ENCODE measurements at regions not wholly inside any gene's neighbourhood (a gene's known extent, or its start where the extent isn't known, plus 50 kb on each side); places are given as distances from the start of the nearest gene placed in this dataset.
A peak's percentile ranks its signal among the peaks of the same experiment; 100 is the strongest.

- POLR2A ChIA-PET (ENCODE audit: unreplicated experiment), result no interaction called here
- H3F3A ChIP-seq (ENCODE audit: low read length, unreplicated experiment), result no peaks in the 10 kb centered on the region
- TF ChIP-seq EZH2 (IDR thresholded peaks at IDR 0.05; ENCODE audit: low read length, unreplicated experiment), result no peak
- TF ChIP-seq CTCF (conservative IDR thresholded peaks at IDR 0.05; ENCODE audit: low read depth, low read length), result no peak
- no peak for TF ChIP-seq EZH2phosphoT487 (IDR thresholded peaks at IDR 0.05; ENCODE audit: borderline replicate concordance, low read length)
- no peaks in the 10 kb centered on the region for H3K79me2 ChIP-seq (ENCODE audit: low read length)
- no peaks in the 10 kb centered on the region for H3K9me3 ChIP-seq (ENCODE audit: low read length)
- BruUV-seq (replicated peaks), result no TSS peak
- CTCF ChIA-PET, result no interaction called here
- H3K9ac ChIP-seq (ENCODE audit: low read length), result no peak overlapping the region
- no peaks in the 10 kb centered on the region for H3K36me3 ChIP-seq (ENCODE audit: low read depth, low read length)
- no peak overlapping the region for H3K4me2 ChIP-seq (ENCODE audit: low read length)
- H4K20me1 ChIP-seq (ENCODE audit: low read length), result no peaks in the 10 kb centered on the region
- DNase-seq, result no peak
- intact Hi-C loops (cut with micrococcal nuclease), result no loop called here
- ATAC-seq, result no peak
- H3K4me1 ChIP-seq (ENCODE audit: insufficient read depth, low read length), result no peaks in the 10 kb centered on the region
- H3K4me3 ChIP-seq (ENCODE audit: low read length), result no peak overlapping the region
- no peak overlapping the region for H3K27ac ChIP-seq (ENCODE audit: low read length)
- no peak overlapping the region for H2AFZ ChIP-seq (ENCODE audit: low read length)
- H3K27me3 ChIP-seq (ENCODE audit: low read length), result no peaks in the 10 kb centered on the region
- H3K9me2 ChIP-seq (replicated peaks; ENCODE audit: low read length), result no peaks in the 10 kb centered on the region
Measured at GRCh38 chr10:128855618-128856428, 611.2 kb upstream of the MGMT start.

GRCh38 chr10:128859738-128860386 lies 607.2 kb upstream of the MGMT start:
- H3K4me1 ChIP-seq (ENCODE audit: insufficient read depth, low read length), result no peaks in the 10 kb centered on the region
- no peaks in the 10 kb centered on the region for H3K36me3 ChIP-seq (ENCODE audit: low read depth, low read length)
- no peak for ATAC-seq
- intact Hi-C loops (cut with micrococcal nuclease), result no loop called here
- no peak overlapping the region for H3K4me3 ChIP-seq (ENCODE audit: low read length)
- no peaks in the 10 kb centered on the region for H3K27me3 ChIP-seq (ENCODE audit: low read length)
- no peak overlapping the region for H2AFZ ChIP-seq (ENCODE audit: low read length)
- BruUV-seq (replicated peaks), result no TSS peak
- H3K9me2 ChIP-seq (replicated peaks; ENCODE audit: low read length), result no peaks in the 10 kb centered on the region
- no peaks in the 10 kb centered on the region for H3F3A ChIP-seq (ENCODE audit: low read length, unreplicated experiment)
- no peak overlapping the region for H3K4me2 ChIP-seq (ENCODE audit: low read length)
- H3K79me2 ChIP-seq (ENCODE audit: low read length), result no peaks in the 10 kb centered on the region
- H3K9ac ChIP-seq (ENCODE audit: low read length), result no peak overlapping the region
- no peaks in the 10 kb centered on the region for H3K9me3 ChIP-seq (ENCODE audit: low read length)
- peak; percentile 64 for TF ChIP-seq CTCF (conservative IDR thresholded peaks at IDR 0.05; ENCODE audit: low read depth, low read length)
- no peak for TF ChIP-seq EZH2 (IDR thresholded peaks at IDR 0.05; ENCODE audit: low read length, unreplicated experiment)
- TF ChIP-seq EZH2phosphoT487 (IDR thresholded peaks at IDR 0.05; ENCODE audit: borderline replicate concordance, low read length), result no peak
- H3K27ac ChIP-seq (ENCODE audit: low read length), result no peak overlapping the region
- CTCF ChIA-PET, result no interaction called here
- POLR2A ChIA-PET (ENCODE audit: unreplicated experiment), result no interaction called here
- DNase-seq, result peak; percentile 32
- no peaks in the 10 kb centered on the region for H4K20me1 ChIP-seq (ENCODE audit: low read length)

DNA sequence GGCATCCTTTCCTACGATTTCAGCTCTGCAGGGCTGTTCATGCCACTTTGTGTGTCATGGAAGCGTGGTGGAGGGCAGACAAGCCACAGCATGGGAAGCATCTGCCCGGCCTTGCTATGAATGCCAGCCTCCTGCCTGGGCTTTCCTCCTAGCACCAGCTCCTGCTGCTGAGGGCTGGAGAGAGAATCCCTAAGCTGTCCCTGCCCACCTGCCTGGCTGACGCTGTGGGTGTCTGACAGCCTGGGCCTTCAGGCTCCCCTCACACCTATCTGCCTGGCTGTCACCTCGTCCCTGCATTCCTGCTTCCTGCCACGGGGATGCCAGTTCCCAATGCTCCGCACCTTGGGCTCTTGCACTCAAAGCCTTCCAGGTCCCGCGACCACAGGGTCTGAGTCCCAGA lies 606.5 kb upstream of the MGMT start:
- TF ChIP-seq EZH2 (IDR thresholded peaks at IDR 0.05; ENCODE audit: low read length, unreplicated experiment) (no peak), CTCF (conservative IDR thresholded peaks at IDR 0.05; ENCODE audit: low read depth, low read length) (no peak), EZH2phosphoT487 (IDR thresholded peaks at IDR 0.05; ENCODE audit: borderline replicate concordance, low read length) (no peak)
- no peak for DNase-seq
- H3F3A ChIP-seq (ENCODE audit: low read length, unreplicated experiment), result no peaks in the 10 kb centered on the region
- H4K20me1 ChIP-seq (ENCODE audit: low read length), result no peaks in the 10 kb centered on the region
- H3K4me2 ChIP-seq (ENCODE audit: low read length), result no peak overlapping the region
- H3K79me2 ChIP-seq (ENCODE audit: low read length), result no peaks in the 10 kb centered on the region
- ChIA-PET POLR2A (ENCODE audit: unreplicated experiment) (no interaction called here), CTCF (no interaction called here)
- no peaks in the 10 kb centered on the region for H3K4me1 ChIP-seq (ENCODE audit: insufficient read depth, low read length)
- BruUV-seq (replicated peaks), result no TSS peak
- H3K36me3 ChIP-seq (ENCODE audit: low read depth, low read length), result no peaks in the 10 kb centered on the region
- no peak overlapping the region for H3K27ac ChIP-seq (ENCODE audit: low read length)
- no peaks in the 10 kb centered on the region for H3K9me3 ChIP-seq (ENCODE audit: low read length)
- no peak overlapping the region for H3K9ac ChIP-seq (ENCODE audit: low read length)
- H3K4me3 ChIP-seq (ENCODE audit: low read length), result no peak overlapping the region
- H2AFZ ChIP-seq (ENCODE audit: low read length), result no peak overlapping the region
- intact Hi-C loops (cut with micrococcal nuclease), result no loop called here
- no peak for ATAC-seq
- no peaks in the 10 kb centered on the region for H3K9me2 ChIP-seq (replicated peaks; ENCODE audit: low read length)
- no peaks in the 10 kb centered on the region for H3K27me3 ChIP-seq (ENCODE audit: low read length)

Measured in PC-3 (cell line).